ENCODE measurements at regions not wholly inside any gene's neighbourhood (a gene's known extent, or its start where the extent isn't known, plus 50 kb on each side); places are given as distances from the start of the nearest gene placed in this dataset.

DNA sequence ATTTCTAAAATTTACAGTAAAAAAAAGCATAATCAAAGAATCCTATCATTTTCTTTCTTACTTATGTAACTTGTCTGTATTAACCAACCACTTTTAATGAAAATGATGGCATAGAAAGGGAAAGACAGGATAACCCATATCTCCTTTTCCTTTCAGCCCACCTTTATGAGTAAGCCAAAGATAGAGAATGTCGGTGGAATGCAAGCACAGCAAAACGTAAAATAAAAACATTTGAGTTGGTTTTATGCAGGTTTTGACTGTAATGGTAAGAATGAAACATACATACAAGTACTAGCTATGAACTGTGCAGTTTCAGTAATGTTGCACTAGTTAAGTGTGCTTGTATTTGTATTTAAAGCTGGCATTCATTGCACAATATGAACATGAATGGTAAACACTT lies 360.3 kb downstream of the FOXG1 start:
- Histone ChIP-seq H2BK12ac (ENCODE audit: low read depth, low read length) (no peak overlapping the region), H4K8ac (ENCODE audit: extremely low read depth, insufficient read depth, low read length) (no peak overlapping the region), H3K18ac (ENCODE audit: extremely low read depth, low read length) (no peak overlapping the region), H2BK120ac (replicated peaks; ENCODE audit: low read depth, low read length) (no peak overlapping the region), H3K27me3 (replicated peaks in 1 of 4; ENCODE audit: control insufficient read depth in 3 of 4, extremely low read depth in 1 of 4, insufficient read depth in 3 of 4, low read length in 3 of 4) (peaks cover 0 to 1% (median 0%) of the 10 kb centered on the region in 4 experiments; a peak in 1 of 7 replicates), H3K36me3 (ENCODE audit: control insufficient read depth in 2 of 4, insufficient read depth in 4 of 4, low read length in 3 of 4) (no peaks in the 10 kb centered on the region), H3K56ac (replicated peaks; ENCODE audit: insufficient read length, low read depth, low read length) (no peak overlapping the region), H4K5ac (ENCODE audit: insufficient read length, low read depth, low read length) (no peak overlapping the region), H3K23me2 (ENCODE audit: low read depth, low read length) (no peaks in the 10 kb centered on the region; the same call in 1 of the 2 replicates), H2BK5ac (ENCODE audit: low read depth, low read length) (no peak overlapping the region), H2AFZ (ENCODE audit: low read length) (no peak overlapping the region), H4K20me1 (replicated peaks in 1 of 2; ENCODE audit: control insufficient read depth in 1 of 2, insufficient read depth in 2 of 2, low read length in 2 of 2) (no peaks in the 10 kb centered on the region), H3K79me2 (ENCODE audit: control insufficient read depth in 1 of 2, insufficient read depth in 2 of 2, low read length in 2 of 2) (no peaks in the 10 kb centered on the region), H3K4me1 (replicated peaks in 1 of 4; ENCODE audit: control insufficient read depth in 3 of 4, insufficient read depth in 4 of 4, low read length in 3 of 4) (no peaks in the 10 kb centered on the region), H3K4me2 (ENCODE audit: insufficient read depth in 1 of 2, low read depth in 2 of 2, low read length in 2 of 2) (no peak overlapping the region), H2AK5ac (ENCODE audit: low read depth, low read length) (no peak overlapping the region), H3K14ac (ENCODE audit: insufficient read length) (no peak overlapping the region), H3K23ac (ENCODE audit: insufficient read length) (no peak overlapping the region), H3K4ac (replicated peaks; ENCODE audit: insufficient read length, low read depth, low read length) (no peak overlapping the region), H3K27ac (ENCODE audit: low read depth, low read length) (no peak overlapping the region), H4K91ac (replicated peaks; ENCODE audit: insufficient read length, low read length) (no peak overlapping the region), H3K9me3 (ENCODE audit: insufficient read depth in 2 of 2, low read depth in 1 of 2, low read length in 1 of 2) (no peaks in the 10 kb centered on the region), H2BK15ac (ENCODE audit: low read length) (no peak overlapping the region), H3K9ac (replicated peaks in 1 of 4; ENCODE audit: extremely low read depth in 1 of 4, low read depth in 3 of 4, low read length in 3 of 4) (no peak overlapping the region), H3K4me3 (ENCODE audit: extremely low read depth in 1 of 4, insufficient read depth in 2 of 4, low read depth in 3 of 4, low read length in 4 of 4) (no peak overlapping the region), H2BK20ac (ENCODE audit: low read length) (no peak overlapping the region), H3K79me1 (ENCODE audit: low read depth, low read length) (no peaks in the 10 kb centered on the region)
- 87% methylated on average over 2 of the region's 2 CpGs; no CpG with 5 or more reads in 1 of the 2 experiments for WGBS, 2 experiments (ENCODE audit: extremely low coverage in 1 of 2, insufficient coverage in 1 of 2, insufficient read length in 1 of 2, insufficient replicate concordance in 2 of 2, low coverage in 1 of 2, low lambda C conversion rate in 2 of 2, missing lambda C conversion rate in 1 of 2)
- ChIA-PET CTCF (ENCODE audit: partially characterized antibody) (no interaction called here), POLR2A (ENCODE audit: partially characterized antibody) (no interaction called here)
- TF ChIP-seq BACH1 (IDR thresholded peaks at IDR 0.05; ENCODE audit: low read length) (no peak), POU5F1 (IDR thresholded peaks at IDR 0.05; ENCODE audit: low read depth, low read length) (no peak), SRF (IDR thresholded peaks at IDR 0.05; ENCODE audit: low read depth, low read length) (no peak), SIN3A (conservative IDR thresholded peaks at IDR 0.05 in 1 of 2, IDR thresholded peaks at IDR 0.05 in 1 of 2; ENCODE audit: low read depth in 1 of 2, low read length in 2 of 2) (no peak)
- TF ChIP-seq, protein P1, sequence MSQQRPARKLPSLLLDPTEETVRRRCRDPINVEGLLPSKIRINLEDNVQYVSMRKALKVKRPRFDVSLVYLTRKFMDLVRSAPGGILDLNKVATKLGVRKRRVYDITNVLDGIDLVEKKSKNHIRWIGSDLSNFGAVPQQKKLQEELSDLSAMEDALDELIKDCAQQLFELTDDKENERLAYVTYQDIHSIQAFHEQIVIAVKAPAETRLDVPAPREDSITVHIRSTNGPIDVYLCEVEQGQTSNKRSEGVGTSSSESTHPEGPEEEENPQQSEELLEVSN (IDR thresholded peaks at IDR 0.05): no peak
- TF ChIP-seq, protein P2, sequence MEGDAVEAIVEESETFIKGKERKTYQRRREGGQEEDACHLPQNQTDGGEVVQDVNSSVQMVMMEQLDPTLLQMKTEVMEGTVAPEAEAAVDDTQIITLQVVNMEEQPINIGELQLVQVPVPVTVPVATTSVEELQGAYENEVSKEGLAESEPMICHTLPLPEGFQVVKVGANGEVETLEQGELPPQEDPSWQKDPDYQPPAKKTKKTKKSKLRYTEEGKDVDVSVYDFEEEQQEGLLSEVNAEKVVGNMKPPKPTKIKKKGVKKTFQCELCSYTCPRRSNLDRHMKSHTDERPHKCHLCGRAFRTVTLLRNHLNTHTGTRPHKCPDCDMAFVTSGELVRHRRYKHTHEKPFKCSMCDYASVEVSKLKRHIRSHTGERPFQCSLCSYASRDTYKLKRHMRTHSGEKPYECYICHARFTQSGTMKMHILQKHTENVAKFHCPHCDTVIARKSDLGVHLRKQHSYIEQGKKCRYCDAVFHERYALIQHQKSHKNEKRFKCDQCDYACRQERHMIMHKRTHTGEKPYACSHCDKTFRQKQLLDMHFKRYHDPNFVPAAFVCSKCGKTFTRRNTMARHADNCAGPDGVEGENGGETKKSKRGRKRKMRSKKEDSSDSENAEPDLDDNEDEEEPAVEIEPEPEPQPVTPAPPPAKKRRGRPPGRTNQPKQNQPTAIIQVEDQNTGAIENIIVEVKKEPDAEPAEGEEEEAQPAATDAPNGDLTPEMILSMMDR (IDR thresholded peaks at IDR 0.05; ENCODE audit: control extremely low read depth in 1 of 3, insufficient read depth in 1 of 3, low read depth in 1 of 3, low read length in 3 of 3): no peak
- DNase-seq (ENCODE audit: low read depth in 1 of 2, low spot score in 2 of 2) (no peak), FAIRE-seq (no peak)
